ENCODE measurements at regions not wholly inside any gene's neighbourhood (a gene's known extent, or its start where the extent isn't known, plus 50 kb on each side); places are given as distances from the start of the nearest gene placed in this dataset.

DNA sequence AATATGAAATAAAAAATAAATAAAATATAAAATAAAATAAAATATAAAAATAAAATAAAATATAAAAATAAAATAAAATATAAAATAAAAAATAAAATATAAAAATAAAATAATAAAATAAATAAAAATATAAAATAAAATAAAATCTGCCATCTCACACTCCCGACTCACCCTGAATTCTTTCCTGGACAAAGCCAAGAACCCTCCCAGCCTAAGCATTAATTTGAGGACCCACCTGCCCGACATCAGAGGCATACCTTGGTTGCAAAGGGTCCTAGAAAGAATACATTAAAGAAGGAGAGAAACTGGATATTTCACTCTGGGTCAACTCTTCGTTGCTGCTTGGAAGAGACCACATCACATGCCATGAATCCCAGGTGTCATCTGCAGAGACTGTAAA lies 138.3 kb downstream of the CRLF2 start:
- Histone ChIP-seq H2BK5ac (ENCODE audit: low read length) (no peak overlapping the region), H2AK5ac (ENCODE audit: low read depth, low read length) (no peak overlapping the region), H4K8ac (ENCODE audit: low read depth, low read length) (no peak overlapping the region), H3K18ac (ENCODE audit: low read length) (no peak overlapping the region), H3K79me1 (ENCODE audit: low read depth, low read length) (no peaks in the 10 kb centered on the region), H2BK15ac (ENCODE audit: low read length) (no peak overlapping the region), H3K27ac (replicated peaks; ENCODE audit: low read length) (no peak overlapping the region), H2BK120ac (ENCODE audit: low read depth, low read length) (no peak overlapping the region), H3K27me3 (ENCODE audit: control insufficient read depth in 3 of 3, insufficient read depth in 3 of 3, low read depth in 1 of 3, low read length in 3 of 3) (no peaks in the 10 kb centered on the region), H3K14ac (ENCODE audit: low read length) (no peak overlapping the region), H3K4ac (ENCODE audit: low read length) (no peak overlapping the region), H3K4me3 (ENCODE audit: low read length in 2 of 2) (no peak overlapping the region), H3K9ac (ENCODE audit: low read depth, low read length, poor library complexity) (no peak overlapping the region), H4K91ac (ENCODE audit: low read depth, low read length, poor library complexity) (no peak overlapping the region), H3K23ac (ENCODE audit: low read depth, low read length, poor library complexity) (no peak overlapping the region), H3K4me2 (ENCODE audit: insufficient read depth, low read length, poor library complexity, severe bottlenecking) (no peak overlapping the region), H3K9me3 (replicated peaks in 1 of 2; ENCODE audit: control insufficient read depth in 2 of 2, insufficient read depth in 1 of 2, low read depth in 1 of 2, low read length in 2 of 2) (peaks cover 4 to 8% of the 10 kb centered on the region in 2 donors), H3K4me1 (ENCODE audit: control insufficient read depth in 2 of 2, insufficient read depth in 1 of 2, low read depth in 1 of 2, low read length in 2 of 2) (peaks cover 4 to 8% of the 10 kb centered on the region in 2 donors), H2BK12ac (ENCODE audit: low read length) (no peak overlapping the region), H3K36me3 (replicated peaks in 1 of 2; ENCODE audit: control insufficient read depth in 2 of 2, insufficient read depth in 2 of 2, low read length in 2 of 2) (no peaks in the 10 kb centered on the region), H2AFZ (ENCODE audit: low read length) (no peak overlapping the region)
- no CpG with 5 or more reads among the region's 3 CpGs for whole genome bisulfite sequencing, 2 donors (ENCODE audit: extremely low coverage in 2 of 2, insufficient read length in 2 of 2, insufficient replicate concordance in 1 of 2)
- DNase-seq (ENCODE audit: low spot score): no peak

DNA sequence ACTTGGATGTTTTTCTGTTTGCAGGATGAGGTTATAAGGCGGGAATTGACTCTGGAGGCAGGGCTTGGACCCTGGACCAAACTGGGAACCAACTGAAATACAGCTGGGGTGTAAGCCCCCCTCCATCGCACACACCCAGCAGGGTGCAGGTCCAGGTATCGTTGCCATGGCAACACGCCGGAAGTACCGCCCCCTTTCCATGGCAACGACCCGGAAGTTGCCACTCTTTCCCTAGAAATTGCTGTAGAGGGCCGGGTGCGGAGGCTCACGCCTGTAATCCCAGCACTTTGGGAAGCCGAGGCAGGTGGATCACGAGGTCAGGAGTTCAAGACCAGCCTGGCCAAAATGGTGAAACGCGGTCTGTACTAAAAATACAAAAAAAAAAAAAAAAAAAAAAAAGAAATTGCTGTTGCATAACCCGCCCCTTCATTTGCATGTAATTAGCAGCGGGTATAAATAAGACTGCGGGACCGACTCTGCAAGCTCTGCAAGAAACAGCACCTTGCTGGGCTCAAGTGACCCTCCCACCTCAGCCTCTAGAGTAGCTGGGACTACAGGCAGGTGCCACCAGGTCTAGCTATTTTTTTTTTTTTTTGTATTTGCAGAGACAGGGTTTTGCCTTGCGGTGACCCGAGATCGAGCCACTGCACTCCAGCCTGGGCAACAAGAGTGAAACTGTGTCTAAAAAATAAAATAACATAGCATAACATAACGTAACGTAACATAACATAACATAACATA lies 139.6 kb downstream of the CRLF2 start:
- H4K8ac ChIP-seq (ENCODE audit: low read depth, low read length): no peak overlapping the region
- peaks cover 4 to 8% of the 10 kb centered on the region in 2 donors for H3K4me1 ChIP-seq (ENCODE audit: control insufficient read depth in 2 of 2, insufficient read depth in 1 of 2, low read depth in 1 of 2, low read length in 2 of 2)
- H2BK120ac ChIP-seq (ENCODE audit: low read depth, low read length): no peak overlapping the region
- no peaks in the 10 kb centered on the region for H3K36me3 ChIP-seq (replicated peaks in 1 of 2; ENCODE audit: control insufficient read depth in 2 of 2, insufficient read depth in 2 of 2, low read length in 2 of 2)
- H2AK5ac ChIP-seq (ENCODE audit: low read depth, low read length): no peak overlapping the region
- H3K18ac ChIP-seq (ENCODE audit: low read length): no peak overlapping the region
- peaks cover 4 to 8% of the 10 kb centered on the region in 2 donors for H3K9me3 ChIP-seq (replicated peaks in 1 of 2; ENCODE audit: control insufficient read depth in 2 of 2, insufficient read depth in 1 of 2, low read depth in 1 of 2, low read length in 2 of 2)
- H3K4me3 ChIP-seq (ENCODE audit: low read length in 2 of 2): no peak overlapping the region
- H3K4ac ChIP-seq (ENCODE audit: low read length): no peak overlapping the region
- H3K9ac ChIP-seq (ENCODE audit: low read depth, low read length, poor library complexity): no peak overlapping the region
- H3K79me1 ChIP-seq (ENCODE audit: low read depth, low read length): no peaks in the 10 kb centered on the region
- H4K91ac ChIP-seq (ENCODE audit: low read depth, low read length, poor library complexity): no peak overlapping the region
- no peak overlapping the region for H2AFZ ChIP-seq (ENCODE audit: low read length)
- H3K14ac ChIP-seq (ENCODE audit: low read length): no peak overlapping the region
- no CpG with 5 or more reads among the region's 24 CpGs for WGBS, 2 donors (ENCODE audit: extremely low coverage in 2 of 2, insufficient read length in 2 of 2, insufficient replicate concordance in 1 of 2)
- no peaks in the 10 kb centered on the region for H3K27me3 ChIP-seq (ENCODE audit: control insufficient read depth in 3 of 3, insufficient read depth in 3 of 3, low read depth in 1 of 3, low read length in 3 of 3)
- no peak overlapping the region for H3K4me2 ChIP-seq (ENCODE audit: insufficient read depth, low read length, poor library complexity, severe bottlenecking)
- no peak overlapping the region for H3K23ac ChIP-seq (ENCODE audit: low read depth, low read length, poor library complexity)
- H2BK15ac ChIP-seq (ENCODE audit: low read length): no peak overlapping the region
- no peak overlapping the region for H2BK5ac ChIP-seq (ENCODE audit: low read length)
- no peak overlapping the region for H3K27ac ChIP-seq (replicated peaks; ENCODE audit: low read length)
- no peak for DNase-seq (ENCODE audit: low spot score)
- H2BK12ac ChIP-seq (ENCODE audit: low read length): no peak overlapping the region

DNA sequence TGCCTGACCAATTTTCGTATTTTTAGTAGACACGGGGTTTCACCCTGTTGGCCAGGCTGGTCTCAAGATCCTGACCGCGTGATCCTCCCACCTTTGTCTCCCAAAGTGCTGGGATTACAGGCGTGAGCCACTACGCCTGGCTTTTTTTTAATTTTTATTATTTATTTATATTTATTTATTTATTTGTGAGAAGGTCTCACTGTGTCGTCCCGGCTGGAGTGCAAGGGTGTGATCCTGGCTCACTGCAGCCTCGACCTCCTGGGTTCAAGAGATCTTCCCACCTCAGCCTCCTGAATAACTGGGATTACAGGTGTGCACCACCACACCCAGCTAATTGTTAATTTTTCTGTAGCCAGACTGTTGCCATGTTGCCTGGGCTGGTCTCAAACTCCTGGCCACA lies 141.1 kb downstream of the CRLF2 start:
- H3K4ac ChIP-seq (ENCODE audit: low read length): no peak overlapping the region
- H3K9ac ChIP-seq (ENCODE audit: low read depth, low read length, poor library complexity): no peak overlapping the region
- WGBS, 2 donors (ENCODE audit: extremely low coverage in 2 of 2, insufficient read length in 2 of 2, insufficient replicate concordance in 1 of 2): no CpG with 5 or more reads among the region's 9 CpGs
- no peak for DNase-seq (ENCODE audit: low spot score)
- H2BK12ac ChIP-seq (ENCODE audit: low read length): no peak overlapping the region
- no peak overlapping the region for H3K4me3 ChIP-seq (ENCODE audit: low read length in 2 of 2)
- no peak overlapping the region for H2BK5ac ChIP-seq (ENCODE audit: low read length)
- H3K27me3 ChIP-seq (ENCODE audit: control insufficient read depth in 3 of 3, insufficient read depth in 3 of 3, low read depth in 1 of 3, low read length in 3 of 3): no peaks in the 10 kb centered on the region
- H3K18ac ChIP-seq (ENCODE audit: low read length): no peak overlapping the region
- H3K14ac ChIP-seq (ENCODE audit: low read length): no peak overlapping the region
- no peak overlapping the region for H3K4me2 ChIP-seq (ENCODE audit: insufficient read depth, low read length, poor library complexity, severe bottlenecking)
- H4K8ac ChIP-seq (ENCODE audit: low read depth, low read length): no peak overlapping the region
- no peak overlapping the region for H2AFZ ChIP-seq (ENCODE audit: low read length)
- H3K27ac ChIP-seq (replicated peaks; ENCODE audit: low read length): no peak overlapping the region
- H3K4me1 ChIP-seq (ENCODE audit: control insufficient read depth in 2 of 2, insufficient read depth in 1 of 2, low read depth in 1 of 2, low read length in 2 of 2): no peaks in the 10 kb centered on the region
- H2BK120ac ChIP-seq (ENCODE audit: low read depth, low read length): no peak overlapping the region
- no peak overlapping the region for H2BK15ac ChIP-seq (ENCODE audit: low read length)
- H3K79me1 ChIP-seq (ENCODE audit: low read depth, low read length): no peaks in the 10 kb centered on the region
- H3K9me3 ChIP-seq (replicated peaks in 1 of 2; ENCODE audit: control insufficient read depth in 2 of 2, insufficient read depth in 1 of 2, low read depth in 1 of 2, low read length in 2 of 2): peaks cover 4 to 8% of the 10 kb centered on the region in 2 donors
- no peak overlapping the region for H4K91ac ChIP-seq (ENCODE audit: low read depth, low read length, poor library complexity)
- no peak overlapping the region for H3K23ac ChIP-seq (ENCODE audit: low read depth, low read length, poor library complexity)
- H2AK5ac ChIP-seq (ENCODE audit: low read depth, low read length): no peak overlapping the region
- no peaks in the 10 kb centered on the region for H3K36me3 ChIP-seq (replicated peaks in 1 of 2; ENCODE audit: control insufficient read depth in 2 of 2, insufficient read depth in 2 of 2, low read length in 2 of 2)

DNA sequence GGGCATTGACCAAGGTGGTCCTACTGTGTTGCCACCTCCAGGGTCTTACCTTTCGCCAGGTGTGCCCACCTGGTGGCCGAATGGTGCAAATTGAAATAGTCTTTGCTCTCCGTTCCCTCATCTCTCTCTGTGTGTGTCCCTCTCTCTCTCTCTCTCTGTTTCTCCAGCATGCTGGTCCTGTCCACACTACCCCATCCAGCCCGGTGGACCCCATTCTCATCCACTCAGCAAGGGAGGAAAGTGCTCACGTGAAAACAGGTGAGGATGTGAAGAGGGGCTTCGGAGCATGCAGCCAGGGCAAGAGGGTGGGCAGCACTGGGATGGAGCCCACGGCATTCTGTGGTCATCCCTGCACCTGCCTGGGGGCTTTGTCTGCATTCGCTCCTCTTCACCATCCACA lies 150.1 kb downstream of the CRLF2 start:
- Histone ChIP-seq H2BK120ac (ENCODE audit: low read depth, low read length) (no peak overlapping the region), H2BK12ac (ENCODE audit: low read length) (no peak overlapping the region)
- DNase-seq (ENCODE audit: low spot score): no peak

More for the DNA sequence above, 150.1 kb downstream of the CRLF2 start:
- no peak overlapping the region for H3K9ac ChIP-seq (ENCODE audit: low read depth, low read length, poor library complexity)
- peak overlapping the region; percentile 83 for H2BK15ac ChIP-seq (ENCODE audit: low read length)
- no CpG with 5 or more reads among the region's 8 CpGs for WGBS, 2 donors (ENCODE audit: extremely low coverage in 2 of 2, insufficient read length in 2 of 2, insufficient replicate concordance in 1 of 2)
- H3K27ac ChIP-seq (replicated peaks; ENCODE audit: low read length): no peak overlapping the region
- no peak overlapping the region for H3K4me2 ChIP-seq (ENCODE audit: insufficient read depth, low read length, poor library complexity, severe bottlenecking)
- H4K91ac ChIP-seq (ENCODE audit: low read depth, low read length, poor library complexity): no peak overlapping the region
- no peaks in the 10 kb centered on the region for H3K27me3 ChIP-seq (ENCODE audit: control insufficient read depth in 3 of 3, insufficient read depth in 3 of 3, low read depth in 1 of 3, low read length in 3 of 3)
- H3K4me1 ChIP-seq (ENCODE audit: control insufficient read depth in 2 of 2, insufficient read depth in 1 of 2, low read depth in 1 of 2, low read length in 2 of 2): no peaks in the 10 kb centered on the region
- peak overlapping the region; percentile 49 for H3K14ac ChIP-seq (ENCODE audit: low read length)
- no peak overlapping the region for H3K23ac ChIP-seq (ENCODE audit: low read depth, low read length, poor library complexity)
- H4K8ac ChIP-seq (ENCODE audit: low read depth, low read length): no peak overlapping the region
- peak overlapping the region; percentile 11 for H3K18ac ChIP-seq (ENCODE audit: low read length)
- no peak overlapping the region for H3K4me3 ChIP-seq (ENCODE audit: low read length in 2 of 2)
- H3K4ac ChIP-seq (ENCODE audit: low read length): no peak overlapping the region
- H2AK5ac ChIP-seq (ENCODE audit: low read depth, low read length): peak overlapping the region; percentile 3
- no peak overlapping the region for H2AFZ ChIP-seq (ENCODE audit: low read length)
- H2BK5ac ChIP-seq (ENCODE audit: low read length): no peak overlapping the region
- no peaks in the 10 kb centered on the region for H3K36me3 ChIP-seq (replicated peaks in 1 of 2; ENCODE audit: control insufficient read depth in 2 of 2, insufficient read depth in 2 of 2, low read length in 2 of 2)
- peaks cover 4 to 7% of the 10 kb centered on the region in 2 donors for H3K9me3 ChIP-seq (replicated peaks in 1 of 2; ENCODE audit: control insufficient read depth in 2 of 2, insufficient read depth in 1 of 2, low read depth in 1 of 2, low read length in 2 of 2)
- no peaks in the 10 kb centered on the region for H3K79me1 ChIP-seq (ENCODE audit: low read depth, low read length)
